Transverse colon (tissue), 4 donors: ENCODE measurements at regions not wholly inside any gene's neighbourhood (a gene's known extent, or its start where the extent isn't known, plus 50 kb on each side); places are given as distances from the start of the nearest gene placed in this dataset.

Source experiments
- DNase-seq: peaks from one replicate; pipeline ENCODE4 v3.0.0-alpha.2; 2019
- H3K27ac ChIP-seq, 4 donors: fragments of 200-600 bp; sonication (generic); 2 replicates each; pipeline ENCODE4 v1.5.1; 2016 to 2018; ENCODE audit warnings: inconsistent platforms in 4 of 4
- H3K27me3 ChIP-seq: fragments of 200-600 bp; sonication (generic); 2 replicates; pipeline ENCODE4 v1.5.1; 2017; ENCODE audit warnings: inconsistent platforms
- H3K36me3 ChIP-seq, 4 donors: fragments of 200-600 bp; sonication (generic); 2 replicates each; pipeline ENCODE4 v1.5.1; 2017 to 2019; ENCODE audit warnings: inconsistent platforms in 4 of 4
- H3K4me1 ChIP-seq, 4 donors: fragments of 200-600 bp; sonication (generic); 2 replicates each; pipeline ENCODE4 v1.5.1; 2017 to 2020; ENCODE audit warnings: inconsistent platforms in 4 of 4
- H3K4me3 ChIP-seq, 4 donors: fragments of 200-600 bp; sonication (generic); 1 replicate in 1 of 4; 2 replicates in 3 of 4; pipeline versions ENCODE4 v1.5.1 to v1.6.1; 2017 to 2019; ENCODE audit warnings: inconsistent platforms in 4 of 4
- H3K9me3 ChIP-seq, 2 donors: fragments of 200-600 bp; sonication (generic); 2 replicates each; pipeline ENCODE4 v1.5.1; 2017 to 2019; ENCODE audit warnings: inconsistent platforms in 2 of 2
- EP300 ChIP-seq: sonication (generic); formaldehyde crosslinking; IDR thresholded peaks from one replicate; pipeline ENCODE4 v1.6.1; 2017; ENCODE audit warnings: antibody characterized with exemption, low read depth
- POLR2A ChIP-seq: fragments of 450-650 bp; IDR thresholded peaks from one replicate; pipeline ENCODE4 v1.6.1; 2016; ENCODE audit warnings: antibody characterized with exemption, mild to moderate bottlenecking, moderate library complexity
- POLR2AphosphoS5 ChIP-seq, 3 donors: sonication (generic); formaldehyde crosslinking; IDR thresholded peaks; one replicate each; pipeline ENCODE4 v1.6.1; 2016; ENCODE audit warnings: antibody characterized with exemption in 3 of 3
- WGBS, 2 donors: methylation state at CpG; one replicate each; pipeline ENCODE4 v1.1.5; 2018; ENCODE audit warnings: low coverage in 1 of 2; 5-methylcytosine and 5-hydroxymethylcytosine counted together
- in situ Hi-C, 4 donors: fragments of 200-750 bp; cut with MboI; loops; one replicate each; pipeline versions ENCODE4 v1.15.0 to v1.15.1; 2017; ENCODE audit warnings: low sequenced_read_pairs in 3 of 4, low pct_ligation_motif_present in 1 of 4, low pct_unique_long_range_greater_than_20kb in 1 of 4
- intact Hi-C: fragments of 100-400 bp; cut with DNase I; formaldehyde crosslinking; loops from one replicate; pipeline ENCODE4 v1.15.1; 2023; ENCODE audit warnings: low total_unique reads
- TF ChIP-seq, protein P1 (sequence below), 5 experiments: fragments of 200-600 bp in 3 of 5; fragments of 450-650 bp in 2 of 5; sonication (generic) in 3 of 5; IDR thresholded peaks; 1 replicate in 2 of 5; 2 replicates in 3 of 5; pipeline ENCODE4 v1.5.1; 2016 to 2017; ENCODE audit warnings: antibody characterized with exemption in 5 of 5, inconsistent platforms in 3 of 5, mild to moderate bottlenecking in 2 of 5, moderate library complexity in 1 of 5

DNA sequence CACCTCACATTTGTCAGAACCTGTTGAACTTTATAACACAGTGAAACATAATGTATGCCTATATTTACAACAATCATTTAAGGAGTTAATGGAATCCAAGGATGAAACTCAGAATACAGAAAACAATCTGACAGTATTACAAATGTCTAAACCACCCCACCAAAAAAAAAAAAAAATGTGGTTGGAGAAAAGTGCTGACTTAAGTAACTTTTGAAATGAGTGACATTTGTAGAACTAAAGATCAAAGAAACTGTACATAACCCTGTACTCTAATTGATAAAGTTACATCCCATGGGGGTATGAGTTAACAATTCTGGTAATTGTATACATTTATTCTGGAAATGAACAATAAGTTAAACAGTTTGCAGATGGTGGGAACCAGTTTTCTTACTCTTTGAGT lies 372.1 kb upstream of the TMEFF2 start:
- intact Hi-C loops (no loop called here), in situ Hi-C loops (no loop called here)
- no peaks in the 10 kb centered on the region for H3K27me3 ChIP-seq
- no peak overlapping the region for H3K4me3 ChIP-seq
- no peak overlapping the region for H3K27ac ChIP-seq
- DNase-seq = no peak
- no peaks in the 10 kb centered on the region for H3K36me3 ChIP-seq
- H3K4me1 ChIP-seq = no peaks in the 10 kb centered on the region
- no peak for TF ChIP-seq EP300
- TF ChIP-seq POLR2A = no peak
- TF ChIP-seq, protein P1, sequence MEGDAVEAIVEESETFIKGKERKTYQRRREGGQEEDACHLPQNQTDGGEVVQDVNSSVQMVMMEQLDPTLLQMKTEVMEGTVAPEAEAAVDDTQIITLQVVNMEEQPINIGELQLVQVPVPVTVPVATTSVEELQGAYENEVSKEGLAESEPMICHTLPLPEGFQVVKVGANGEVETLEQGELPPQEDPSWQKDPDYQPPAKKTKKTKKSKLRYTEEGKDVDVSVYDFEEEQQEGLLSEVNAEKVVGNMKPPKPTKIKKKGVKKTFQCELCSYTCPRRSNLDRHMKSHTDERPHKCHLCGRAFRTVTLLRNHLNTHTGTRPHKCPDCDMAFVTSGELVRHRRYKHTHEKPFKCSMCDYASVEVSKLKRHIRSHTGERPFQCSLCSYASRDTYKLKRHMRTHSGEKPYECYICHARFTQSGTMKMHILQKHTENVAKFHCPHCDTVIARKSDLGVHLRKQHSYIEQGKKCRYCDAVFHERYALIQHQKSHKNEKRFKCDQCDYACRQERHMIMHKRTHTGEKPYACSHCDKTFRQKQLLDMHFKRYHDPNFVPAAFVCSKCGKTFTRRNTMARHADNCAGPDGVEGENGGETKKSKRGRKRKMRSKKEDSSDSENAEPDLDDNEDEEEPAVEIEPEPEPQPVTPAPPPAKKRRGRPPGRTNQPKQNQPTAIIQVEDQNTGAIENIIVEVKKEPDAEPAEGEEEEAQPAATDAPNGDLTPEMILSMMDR (IDR thresholded peaks at IDR 0.05) = no peak
- no peak for TF ChIP-seq POLR2AphosphoS5 (IDR thresholded peaks at IDR 0.05)
- no peaks in the 10 kb centered on the region for H3K9me3 ChIP-seq

DNA sequence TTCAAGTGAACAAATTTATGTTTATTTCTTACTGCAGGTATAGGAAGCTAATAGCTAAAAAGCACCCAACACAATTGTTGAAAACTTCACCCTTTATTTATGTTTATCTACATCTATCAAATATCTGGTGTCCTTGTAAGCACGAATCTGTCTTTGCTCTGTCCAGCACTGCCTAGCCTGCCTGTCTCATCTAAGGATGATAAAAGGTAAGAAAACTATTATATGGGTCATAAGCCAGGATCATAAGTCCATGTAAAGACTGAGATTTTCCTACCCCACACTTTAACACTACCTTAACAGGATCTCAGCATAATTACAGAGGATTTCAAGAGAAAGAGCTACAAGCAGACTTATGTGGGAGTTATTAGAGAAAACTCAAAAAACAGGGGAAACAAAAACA lies 365.6 kb upstream of the TMEFF2 start:
- Histone ChIP-seq H3K27ac (peak overlapping the region; percentile 11 to 57 (median 36)), H3K27me3 (no peaks in the 10 kb centered on the region), H3K9me3 (no peaks in the 10 kb centered on the region), H3K4me1 (peaks cover 0 to 16% (median 5%) of the 10 kb centered on the region in 4 donors), H3K36me3 (no peaks in the 10 kb centered on the region), H3K4me3 (no peak overlapping the region)
- no peak for DNase-seq
- WGBS, 2 donors = 35 to 36% methylated on average over 1 of the region's 1 CpG
- in situ Hi-C loops (no loop called here), intact Hi-C loops (no loop called here)
- no peak for TF ChIP-seq POLR2AphosphoS5 (IDR thresholded peaks at IDR 0.05)
- TF ChIP-seq, protein P1 (IDR thresholded peaks at IDR 0.05) = no peak
- no peak for TF ChIP-seq POLR2A
- TF ChIP-seq EP300 = no peak

DNA sequence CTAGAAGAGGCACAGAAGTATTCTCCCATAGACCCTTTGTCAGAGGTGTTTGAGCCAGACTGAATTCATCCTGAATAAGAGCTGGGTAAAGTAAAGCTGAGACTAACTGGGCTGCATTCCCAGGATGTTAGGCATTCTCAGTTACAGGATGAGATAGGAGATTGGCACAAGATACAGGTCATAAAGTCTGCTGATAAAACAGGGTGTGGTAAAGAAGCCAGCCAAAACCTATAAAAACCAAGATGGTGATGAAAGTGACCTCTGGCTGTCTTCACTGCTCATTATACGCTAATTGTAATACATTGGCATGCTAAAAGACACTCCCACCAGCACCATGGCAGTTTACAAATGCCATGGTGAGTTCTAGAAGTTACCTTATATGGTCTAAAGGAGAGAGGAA lies 364.9 kb upstream of the TMEFF2 start:
- Histone ChIP-seq H3K4me3 (no peak overlapping the region), H3K27ac (peak overlapping the region; percentile 11 to 57 (median 36)), H3K36me3 (no peaks in the 10 kb centered on the region), H3K4me1 (peaks cover 0 to 16% (median 5%) of the 10 kb centered on the region in 4 donors), H3K9me3 (no peaks in the 10 kb centered on the region), H3K27me3 (no peaks in the 10 kb centered on the region)
- WGBS, 2 donors = 0% methylated on average over 1 of the region's 1 CpG
- no peak for DNase-seq
- TF ChIP-seq, protein P1 (IDR thresholded peaks at IDR 0.05) = no peak
- TF ChIP-seq POLR2AphosphoS5 (IDR thresholded peaks at IDR 0.05) (no peak), POLR2A (no peak), EP300 (no peak)
- intact Hi-C loops (no loop called here), in situ Hi-C loops (no loop called here)

DNA sequence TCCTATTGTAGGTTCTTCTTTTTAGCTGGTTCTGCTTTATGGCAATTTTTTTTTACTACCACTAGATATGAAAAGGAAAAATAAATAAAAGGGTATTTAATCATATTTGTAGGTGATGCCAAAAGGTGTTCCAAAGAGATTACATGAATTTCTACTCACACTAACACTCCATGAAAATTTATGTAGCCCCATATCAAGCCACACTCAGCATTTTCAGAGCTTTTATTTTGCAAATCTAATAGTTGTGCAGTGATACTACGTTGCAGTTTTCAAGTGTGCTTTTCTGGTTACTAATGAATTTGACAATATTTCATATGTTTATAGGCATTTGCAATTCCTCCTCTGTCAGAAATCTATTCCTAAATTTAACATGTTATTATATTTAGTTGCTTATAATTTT lies 363.9 kb upstream of the TMEFF2 start:
- Histone ChIP-seq H3K27ac (no peak overlapping the region), H3K4me1 (peaks cover 0 to 16% (median 5%) of the 10 kb centered on the region in 4 donors), H3K36me3 (no peaks in the 10 kb centered on the region), H3K9me3 (no peaks in the 10 kb centered on the region), H3K27me3 (no peaks in the 10 kb centered on the region), H3K4me3 (no peak overlapping the region)
- DNase-seq = no peak
- in situ Hi-C loops (no loop called here), intact Hi-C loops (no loop called here)
- WGBS, 2 donors = 43 to 50% methylated on average over 1 of the region's 1 CpG
- TF ChIP-seq POLR2AphosphoS5 (IDR thresholded peaks at IDR 0.05) (no peak), POLR2A (no peak), EP300 (no peak)
- TF ChIP-seq, protein P1 (IDR thresholded peaks at IDR 0.05) = no peak
